HUES48 (cell line): ENCODE measurements at regions not wholly inside any gene's neighbourhood (a gene's known extent, or its start where the extent isn't known, plus 50 kb on each side); places are given as distances from the start of the nearest gene placed in this dataset.
"Not testable (repeated sequence)": the region's sequence is repeated elsewhere in the genome, so short reads cannot be mapped to it uniquely, and the experiment has no call there.

Source experiments
- H3K27ac ChIP-seq: one replicate; pipeline ENCODE4 v1.7.0; 2013; ENCODE audit warnings: low read depth, low read length, inconsistent platforms
- H3K27me3 ChIP-seq: 2 replicates; pipeline ENCODE4 v1.6.1; 2013; ENCODE audit warnings: mild to moderate bottlenecking, low read length; ENCODE audit not compliant: control insufficient read depth, insufficient read depth
- H3K36me3 ChIP-seq: 2 replicates; pipeline ENCODE4 v1.6.1; 2013; ENCODE audit warnings: low read length; ENCODE audit not compliant: control insufficient read depth, insufficient read depth
- H3K4me1 ChIP-seq: 2 replicates; pipeline ENCODE4 v1.6.1; 2013; ENCODE audit warnings: mild to moderate bottlenecking, low read length; ENCODE audit not compliant: control insufficient read depth, insufficient read depth
- H3K4me3 ChIP-seq: 2 replicates; pipeline ENCODE4 v1.5.1; 2013; ENCODE audit warnings: mild to moderate bottlenecking, low read depth, low read length
- H3K9ac ChIP-seq: 2 replicates; pipeline ENCODE4 v1.6.1; 2013; ENCODE audit warnings: mild to moderate bottlenecking, low read depth, low read length, moderate library complexity
- H3K9me3 ChIP-seq: 2 replicates; pipeline ENCODE4 v1.6.1; 2013; ENCODE audit warnings: low read length; ENCODE audit not compliant: control insufficient read depth, insufficient read depth

GRCh38 chr2:105545730-105546627 is 147.1 kb upstream of the FHL2 start:
- Histone ChIP-seq H3K27me3 (no peaks in the 10 kb centered on the region), H3K27ac (no peak overlapping the region), H3K4me1 (no peaks in the 10 kb centered on the region), H3K4me3 (no peak overlapping the region), H3K36me3 (no peaks in the 10 kb centered on the region), H3K9ac (no peak overlapping the region), H3K9me3 (no peaks in the 10 kb centered on the region)

- Histone ChIP-seq H3K27ac (no peak overlapping the region), H3K4me1 (no peaks in the 10 kb centered on the region), H3K9me3 (no peaks in the 10 kb centered on the region), H3K27me3 (no peaks in the 10 kb centered on the region), H3K36me3 (no peaks in the 10 kb centered on the region), H3K9ac (no peak overlapping the region), H3K4me3 (no peak overlapping the region)
Observed at GRCh38 chr2:105544591-105545377, 145.9 kb upstream of the FHL2 start.

GRCh38 chr2:105541189-105542050 is 142.6 kb upstream of the FHL2 start:
- no peaks in the 10 kb centered on the region for H3K36me3 ChIP-seq
- no peak overlapping the region for H3K9ac ChIP-seq
- no peak overlapping the region for H3K4me3 ChIP-seq
- no peaks in the 10 kb centered on the region; the same call in 1 of the 2 replicates for H3K27me3 ChIP-seq
- no peaks in the 10 kb centered on the region for H3K9me3 ChIP-seq
- no peaks in the 10 kb centered on the region for H3K4me1 ChIP-seq
- no peak overlapping the region for H3K27ac ChIP-seq

- Histone ChIP-seq H3K9me3 (no peaks in the 10 kb centered on the region), H3K36me3 (no peaks in the 10 kb centered on the region), H3K4me1 (no peaks in the 10 kb centered on the region), H3K27me3 (no peaks in the 10 kb centered on the region; the same call in 1 of the 2 replicates), H3K9ac (no peak overlapping the region), H3K4me3 (no peak overlapping the region), H3K27ac (no peak overlapping the region)
Observed at GRCh38 chr2:105540642-105541041, 141.8 kb upstream of the FHL2 start.

GRCh38 chr2:105539331-105539730 is 140.5 kb upstream of the FHL2 start:
- Histone ChIP-seq H3K36me3 (no peaks in the 10 kb centered on the region), H3K9me3 (no peaks in the 10 kb centered on the region), H3K4me1 (no peaks in the 10 kb centered on the region), H3K9ac (no peak overlapping the region), H3K27ac (no peak overlapping the region), H3K27me3 (no peaks in the 10 kb centered on the region; the same call in 1 of the 2 replicates), H3K4me3 (no peak overlapping the region)

- Histone ChIP-seq H3K27me3 (no peaks in the 10 kb centered on the region; the same call in 1 of the 2 replicates), H3K9me3 (no peaks in the 10 kb centered on the region), H3K4me1 (no peaks in the 10 kb centered on the region), H3K27ac (no peak overlapping the region), H3K4me3 (no peak overlapping the region), H3K9ac (no peak overlapping the region), H3K36me3 (no peaks in the 10 kb centered on the region)
Observed at GRCh38 chr2:105538840-105539239, 140.0 kb upstream of the FHL2 start.

GRCh38 chr2:105537920-105538319 is 139.1 kb upstream of the FHL2 start:
- no peaks in the 10 kb centered on the region for H3K4me1 ChIP-seq
- H3K36me3 ChIP-seq: no peaks in the 10 kb centered on the region
- H3K9ac ChIP-seq: no peak overlapping the region
- no peaks in the 10 kb centered on the region; the same call in 1 of the 2 replicates for H3K27me3 ChIP-seq
- no peak overlapping the region for H3K4me3 ChIP-seq
- no peak overlapping the region for H3K27ac ChIP-seq
- H3K9me3 ChIP-seq: no peaks in the 10 kb centered on the region

GRCh38 chr2:105537466-105537865 is 138.6 kb upstream of the FHL2 start:
- H3K27me3 ChIP-seq: no peaks in the 10 kb centered on the region; the same call in 1 of the 2 replicates
- no peaks in the 10 kb centered on the region for H3K9me3 ChIP-seq
- no peaks in the 10 kb centered on the region for H3K36me3 ChIP-seq
- H3K4me3 ChIP-seq: no peak overlapping the region
- no peaks in the 10 kb centered on the region for H3K4me1 ChIP-seq
- no peak overlapping the region for H3K27ac ChIP-seq
- no peak overlapping the region for H3K9ac ChIP-seq

- Histone ChIP-seq H3K27me3 (no peaks in the 10 kb centered on the region; the same call in 1 of the 2 replicates), H3K9ac (no peak overlapping the region), H3K27ac (no peak overlapping the region)
Observed at GRCh38 chr2:105536175-105536574, 137.3 kb upstream of the FHL2 start.

GRCh38 chr2:105529258-105529657 is 130.4 kb upstream of the FHL2 start:
- H3K4me3 ChIP-seq, H3K9ac ChIP-seq, H3K9me3 ChIP-seq, H3K27me3 ChIP-seq, H3K27ac ChIP-seq, H3K36me3 ChIP-seq, H3K4me1 ChIP-seq: not testable (repeated sequence)

More at GRCh38 chr2:105536175-105536574, 137.3 kb upstream of the FHL2 start:
- no peaks in the 10 kb centered on the region for H3K9me3 ChIP-seq
- H3K4me1 ChIP-seq: no peaks in the 10 kb centered on the region
- no peak overlapping the region for H3K4me3 ChIP-seq
- no peaks in the 10 kb centered on the region for H3K36me3 ChIP-seq
